Ascending aorta (tissue), 2 donors: ENCODE measurements at regions not wholly inside any gene's neighbourhood (a gene's known extent, or its start where the extent isn't known, plus 50 kb on each side); places are given as distances from the start of the nearest gene placed in this dataset.

Experiments used
- DNase-seq, 2 donors: peaks; one replicate each; pipeline ENCODE4 v3.0.0-alpha.2; 2019; ENCODE audit warnings: low spot score in 2 of 2
- H3K27ac ChIP-seq, 2 donors: fragments of 200-600 bp; sonication (generic); one replicate each; pipeline ENCODE4 v1.5.1; 2016 to 2017; ENCODE audit warnings: mild to moderate bottlenecking in 1 of 2
- H3K27me3 ChIP-seq: fragments of 200-600 bp; sonication (generic); one replicate; pipeline ENCODE4 v1.5.1; 2017
- H3K36me3 ChIP-seq, 2 donors: fragments of 200-600 bp; sonication (generic); one replicate each; pipeline ENCODE4 v1.5.1; 2016
- H3K4me1 ChIP-seq, 2 donors: fragments of 200-600 bp; sonication (generic); one replicate each; pipeline ENCODE4 v1.5.1; 2016 to 2017; ENCODE audit warnings: mild to moderate bottlenecking in 1 of 2
- H3K4me3 ChIP-seq, 2 donors: fragments of 200-600 bp; sonication (generic); one replicate each; pipeline ENCODE4 v1.5.1; 2016 to 2017; ENCODE audit warnings: mild to moderate bottlenecking in 1 of 2
- H3K9me3 ChIP-seq, 2 donors: fragments of 200-600 bp; sonication (generic); one replicate each; pipeline ENCODE4 v1.5.1; 2016
- intact Hi-C: fragments of 100-400 bp; cut with DNase I; formaldehyde crosslinking; loops from one replicate; pipeline ENCODE4 v1.15.1; 2023
- TF ChIP-seq, protein P1 (sequence below), 3 experiments: fragments of 200-600 bp in 2 of 3; fragments of 450-650 bp in 1 of 3; sonication (generic) in 2 of 3; IDR thresholded peaks; one replicate each; pipeline ENCODE4 v1.5.1; 2016 to 2019; ENCODE audit warnings: antibody characterized with exemption in 3 of 3, mild to moderate bottlenecking in 1 of 3, moderate library complexity in 1 of 3

DNA sequence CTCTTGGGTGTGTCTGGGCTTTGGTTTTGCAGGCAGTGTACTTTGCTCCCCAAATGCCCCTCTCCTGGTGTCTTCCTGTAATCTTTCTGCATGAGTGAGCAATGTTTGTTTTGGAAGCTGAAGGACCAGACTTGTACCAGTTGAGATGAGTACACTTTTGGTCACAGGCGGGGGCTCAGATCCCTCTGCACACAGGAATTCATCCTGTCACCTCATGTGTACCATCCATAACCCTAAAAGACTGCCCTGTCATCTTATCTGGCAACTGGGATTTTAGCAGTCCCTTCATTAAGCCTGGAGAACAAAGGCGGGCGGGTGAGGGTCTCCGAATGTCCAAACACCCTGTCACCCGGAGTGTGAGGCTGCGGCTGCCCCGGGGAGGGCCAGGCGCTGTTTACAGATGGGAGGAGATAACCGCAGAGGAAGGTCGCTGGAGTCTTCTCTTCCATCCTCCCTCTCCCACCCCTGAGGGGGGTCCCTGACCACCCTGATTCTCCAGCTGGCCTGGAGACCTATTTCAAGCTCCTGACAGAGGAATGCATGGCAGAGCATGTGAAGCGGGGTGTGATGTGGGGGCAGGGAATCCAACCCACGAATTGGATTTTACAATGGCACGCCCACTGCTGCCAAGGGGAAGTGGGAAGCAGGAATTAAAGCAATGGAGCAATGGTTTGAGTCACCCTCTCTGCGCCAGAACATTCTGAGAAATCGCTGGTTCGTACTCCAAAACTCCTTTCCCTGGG, 158.2 kb upstream of the MYCN start:
- Histone ChIP-seq H3K4me1 (no peaks in the 10 kb centered on the region), H3K27me3 (no peaks in the 10 kb centered on the region), H3K4me3 (no peak overlapping the region), H3K27ac (no peak overlapping the region), H3K9me3 (no peaks in the 10 kb centered on the region), H3K36me3 (no peaks in the 10 kb centered on the region)
- DNase-seq: no peak
- intact Hi-C loops: no loop called here
- TF ChIP-seq, protein P1, sequence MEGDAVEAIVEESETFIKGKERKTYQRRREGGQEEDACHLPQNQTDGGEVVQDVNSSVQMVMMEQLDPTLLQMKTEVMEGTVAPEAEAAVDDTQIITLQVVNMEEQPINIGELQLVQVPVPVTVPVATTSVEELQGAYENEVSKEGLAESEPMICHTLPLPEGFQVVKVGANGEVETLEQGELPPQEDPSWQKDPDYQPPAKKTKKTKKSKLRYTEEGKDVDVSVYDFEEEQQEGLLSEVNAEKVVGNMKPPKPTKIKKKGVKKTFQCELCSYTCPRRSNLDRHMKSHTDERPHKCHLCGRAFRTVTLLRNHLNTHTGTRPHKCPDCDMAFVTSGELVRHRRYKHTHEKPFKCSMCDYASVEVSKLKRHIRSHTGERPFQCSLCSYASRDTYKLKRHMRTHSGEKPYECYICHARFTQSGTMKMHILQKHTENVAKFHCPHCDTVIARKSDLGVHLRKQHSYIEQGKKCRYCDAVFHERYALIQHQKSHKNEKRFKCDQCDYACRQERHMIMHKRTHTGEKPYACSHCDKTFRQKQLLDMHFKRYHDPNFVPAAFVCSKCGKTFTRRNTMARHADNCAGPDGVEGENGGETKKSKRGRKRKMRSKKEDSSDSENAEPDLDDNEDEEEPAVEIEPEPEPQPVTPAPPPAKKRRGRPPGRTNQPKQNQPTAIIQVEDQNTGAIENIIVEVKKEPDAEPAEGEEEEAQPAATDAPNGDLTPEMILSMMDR (IDR thresholded peaks at IDR 0.05): no peak

DNA sequence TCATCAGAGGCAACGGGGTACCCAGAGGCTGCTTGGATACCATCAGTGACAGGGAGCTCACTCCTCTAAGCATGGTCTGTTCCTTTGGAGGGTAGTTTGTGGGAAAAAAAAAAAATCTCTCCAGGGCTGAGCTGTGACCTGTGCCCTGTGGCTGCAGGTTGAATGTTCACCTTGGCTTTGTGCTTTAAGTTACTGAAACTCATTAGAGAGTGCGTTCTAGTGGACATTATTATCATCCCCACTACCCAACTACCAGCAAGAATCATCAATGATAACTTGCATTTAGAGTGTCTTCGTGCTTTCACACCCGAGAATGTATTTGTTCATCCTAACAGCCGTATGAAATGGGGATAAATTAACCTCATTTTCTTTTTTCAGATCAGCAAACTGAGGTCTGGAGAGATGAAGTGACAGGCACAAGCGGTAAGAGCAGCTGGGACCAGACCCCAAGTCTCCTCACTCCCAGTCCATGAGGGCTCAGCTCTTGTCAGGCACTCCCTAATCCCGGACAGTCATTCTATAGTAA, 157.5 kb upstream of the MYCN start:
- Histone ChIP-seq H3K4me1 (no peaks in the 10 kb centered on the region), H3K36me3 (no peaks in the 10 kb centered on the region), H3K9me3 (no peaks in the 10 kb centered on the region), H3K4me3 (no peak overlapping the region), H3K27me3 (no peaks in the 10 kb centered on the region), H3K27ac (no peak overlapping the region)
- TF ChIP-seq, protein P1 (IDR thresholded peaks at IDR 0.05): no peak
- intact Hi-C loops: no loop called here
- no peak for DNase-seq

DNA sequence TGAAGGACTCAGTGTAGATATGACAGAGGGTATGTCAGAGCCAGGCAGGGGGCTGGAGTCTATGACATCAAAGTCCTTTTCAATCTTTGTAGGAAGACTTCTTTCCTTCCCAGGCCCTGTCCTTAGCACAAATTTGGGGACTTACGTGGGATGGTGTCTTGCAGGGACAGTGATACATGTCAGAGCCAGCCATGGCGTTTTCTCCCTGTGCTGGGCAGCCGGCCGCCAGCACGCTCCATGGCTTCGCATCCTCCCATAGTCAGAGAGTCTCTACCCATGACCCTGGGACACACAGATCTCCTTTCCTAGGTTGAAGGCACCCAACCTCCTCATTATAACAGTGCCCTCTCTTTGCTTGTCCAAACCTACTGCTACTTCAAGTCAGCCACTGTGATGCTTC, 156.9 kb upstream of the MYCN start:
- Histone ChIP-seq H3K36me3 (no peaks in the 10 kb centered on the region), H3K4me3 (no peak overlapping the region), H3K4me1 (no peaks in the 10 kb centered on the region), H3K27ac (no peak overlapping the region), H3K27me3 (no peaks in the 10 kb centered on the region), H3K9me3 (no peaks in the 10 kb centered on the region)
- intact Hi-C loops: no loop called here
- TF ChIP-seq, protein P1 (IDR thresholded peaks at IDR 0.05): no peak
- no peak for DNase-seq

DNA sequence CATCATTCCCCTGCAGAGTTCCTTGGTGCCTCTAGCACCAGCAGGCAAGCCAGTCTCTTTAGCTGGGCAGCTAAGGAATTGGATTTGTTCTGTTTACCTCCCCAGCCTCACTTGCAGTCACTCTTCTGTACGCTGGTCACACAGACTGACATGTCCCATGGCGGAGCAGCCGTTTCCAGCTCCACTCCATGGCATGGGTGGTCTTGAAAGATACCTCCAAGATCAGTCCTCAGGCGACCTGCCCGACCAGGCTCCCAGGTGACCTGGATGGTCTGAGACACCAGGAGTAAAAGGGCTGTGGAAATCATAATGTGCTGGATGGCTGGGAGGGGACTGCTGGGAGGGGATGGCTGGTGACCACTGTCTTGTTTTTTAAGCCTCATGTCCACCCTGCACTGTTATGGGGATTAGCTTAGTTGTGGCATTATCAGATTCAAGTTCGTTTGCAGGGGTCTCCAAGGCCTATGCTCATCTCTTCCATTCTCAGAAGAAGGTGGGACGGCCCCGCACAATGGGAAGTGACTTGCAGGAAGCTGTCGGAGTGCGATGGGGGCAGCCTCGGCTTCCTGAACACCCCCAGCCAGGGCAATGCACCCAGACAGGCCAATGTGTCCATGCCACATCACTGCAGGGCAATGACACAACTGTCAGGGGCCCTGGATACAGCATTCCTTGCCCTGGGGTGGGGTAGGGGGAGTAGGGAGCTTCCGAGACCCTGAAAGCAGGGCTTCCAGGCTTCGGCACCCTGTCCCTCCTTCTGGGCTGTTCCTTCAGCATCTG, 156.1 kb upstream of the MYCN start:
- H3K27ac ChIP-seq: no peak overlapping the region
- H3K4me1 ChIP-seq: no peaks in the 10 kb centered on the region
- no peak overlapping the region for H3K4me3 ChIP-seq
- TF ChIP-seq, protein P1 (IDR thresholded peaks at IDR 0.05): no peak
- no peaks in the 10 kb centered on the region for H3K27me3 ChIP-seq
- no peaks in the 10 kb centered on the region for H3K36me3 ChIP-seq
- H3K9me3 ChIP-seq: no peaks in the 10 kb centered on the region
- intact Hi-C loops: no loop called here
- no peak for DNase-seq

DNA sequence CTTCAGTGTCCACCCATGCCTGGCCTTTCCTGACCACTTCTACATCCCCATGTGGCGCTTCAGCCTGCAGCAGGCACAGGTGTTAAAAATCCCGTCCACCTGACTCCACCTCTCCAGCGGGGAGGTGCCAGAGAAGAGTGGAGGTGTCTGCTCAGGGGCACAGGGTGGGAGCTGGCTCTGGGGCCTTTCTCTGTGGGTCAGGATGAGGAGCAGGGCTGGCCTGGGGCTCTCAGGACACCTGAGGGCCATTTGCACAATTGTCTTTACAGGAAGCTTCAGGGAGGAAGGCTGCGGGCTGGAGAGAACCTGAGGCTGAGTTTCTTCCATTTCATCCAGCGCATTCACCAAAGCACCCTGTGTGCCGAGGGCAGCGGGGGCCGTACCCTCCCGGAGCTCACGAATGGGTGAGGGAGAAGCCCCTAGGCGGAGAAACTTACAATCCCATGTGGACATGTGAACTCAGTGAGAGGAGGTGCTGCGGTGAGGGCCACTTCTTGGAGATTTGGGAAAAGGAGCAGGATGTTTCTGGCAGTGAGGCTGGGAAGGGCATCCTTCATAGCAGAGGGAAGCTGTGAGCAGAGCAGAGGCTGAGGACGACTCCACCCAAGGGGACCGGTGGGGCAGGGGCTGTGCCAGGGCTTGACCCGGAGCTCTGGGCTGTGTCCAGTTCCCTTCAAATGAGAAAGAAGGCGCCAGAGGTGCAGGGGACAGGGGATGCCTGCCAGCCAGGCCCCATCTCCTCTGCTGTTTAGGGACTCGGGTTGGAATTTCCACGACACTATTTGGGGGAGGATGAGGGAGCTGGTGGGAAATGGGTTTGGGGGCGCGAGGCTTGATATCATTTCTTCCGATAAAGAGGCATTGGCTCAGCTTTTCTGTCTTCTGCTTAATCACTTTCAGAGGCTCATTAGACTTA, 155.2 kb upstream of the MYCN start:
- Histone ChIP-seq H3K36me3 (no peaks in the 10 kb centered on the region), H3K4me3 (no peak overlapping the region), H3K9me3 (no peaks in the 10 kb centered on the region), H3K4me1 (no peaks in the 10 kb centered on the region), H3K27me3 (no peaks in the 10 kb centered on the region), H3K27ac (no peak overlapping the region)
- TF ChIP-seq, protein P1 (IDR thresholded peaks at IDR 0.05): no peak
- intact Hi-C loops: no loop called here
- no peak for DNase-seq
